Trophoblast cell (in vitro differentiated cells and primary cell): ENCODE measurements at regions not wholly inside any gene's neighbourhood (a gene's known extent, or its start where the extent isn't known, plus 50 kb on each side); places are given as distances from the start of the nearest gene placed in this dataset.

ENCODE experiments used
- DNase-seq, 2 donors: peaks; one replicate each; pipeline ENCODE4 v3.0.0-alpha.2; 2016
- H2AFZ ChIP-seq: 2 replicates; pipeline ENCODE4 v1.6.1; 2013; ENCODE audit warnings: low read length, moderate library complexity, mild to moderate bottlenecking; ENCODE audit not compliant: insufficient read depth, poor library complexity
- H2AK5ac ChIP-seq: 2 replicates; pipeline ENCODE4 v1.6.1; 2013; ENCODE audit warnings: mild to moderate bottlenecking, low read length
- H2BK120ac ChIP-seq: 2 replicates; pipeline ENCODE4 v1.6.1; 2013; ENCODE audit warnings: low read length, mild to moderate bottlenecking, moderate library complexity; ENCODE audit not compliant: insufficient read depth, poor library complexity
- H2BK12ac ChIP-seq: 2 replicates; pipeline ENCODE4 v1.6.1; 2013; ENCODE audit warnings: mild to moderate bottlenecking, low read length, moderate library complexity
- H2BK5ac ChIP-seq: 2 replicates; pipeline ENCODE4 v1.6.1; 2013; ENCODE audit warnings: low read length, low read depth, moderate library complexity, mild to moderate bottlenecking; ENCODE audit not compliant: poor library complexity
- H3K14ac ChIP-seq: 2 replicates; pipeline ENCODE4 v1.6.1; 2013; ENCODE audit warnings: mild to moderate bottlenecking, low read length
- H3K18ac ChIP-seq: 2 replicates; pipeline ENCODE4 v1.6.1; 2013; ENCODE audit warnings: mild to moderate bottlenecking, low read length
- H3K23ac ChIP-seq: 2 replicates; pipeline ENCODE4 v1.6.1; 2013; ENCODE audit warnings: low read length
- H3K27ac ChIP-seq: 2 replicates; pipeline ENCODE4 v1.5.1; 2013; ENCODE audit warnings: low read depth, mild to moderate bottlenecking, inconsistent platforms, low read length, moderate library complexity
- H3K27me3 ChIP-seq: 2 replicates; pipeline ENCODE4 v1.6.1; 2013; ENCODE audit warnings: inconsistent platforms, mild to moderate bottlenecking, low read length, moderate library complexity; ENCODE audit not compliant: insufficient read depth
- H3K36me3 ChIP-seq, 2 experiments: 1 replicate in 1 of 2; 2 replicates in 1 of 2; pipeline ENCODE4 v1.6.1; 2013; ENCODE audit warnings: low read length in 2 of 2, mild to moderate bottlenecking in 2 of 2, moderate library complexity in 1 of 2; ENCODE audit not compliant: insufficient read depth in 2 of 2, control insufficient read depth in 1 of 2
- H3K4ac ChIP-seq: 2 replicates; pipeline ENCODE4 v1.6.1; 2013; ENCODE audit warnings: low read depth, mild to moderate bottlenecking, low read length, moderate library complexity
- H3K4me1 ChIP-seq, 2 experiments: 1 replicate in 1 of 2; 2 replicates in 1 of 2; pipeline ENCODE4 v1.6.1; 2013; ENCODE audit warnings: low read length in 2 of 2, mild to moderate bottlenecking in 2 of 2, moderate library complexity in 1 of 2; ENCODE audit not compliant: insufficient read depth in 2 of 2, control insufficient read depth in 1 of 2
- H3K4me2 ChIP-seq: 2 replicates; pipeline ENCODE4 v1.6.1; 2013; ENCODE audit warnings: inconsistent platforms, mild to moderate bottlenecking, low read length, moderate library complexity
- H3K4me3 ChIP-seq: 2 replicates; pipeline ENCODE4 v1.5.1; 2013; ENCODE audit warnings: mild to moderate bottlenecking, low read depth, low read length, inconsistent platforms
- H3K79me1 ChIP-seq: one replicate; pipeline ENCODE4 v1.6.1; 2013; ENCODE audit warnings: low read length
- H3K79me2 ChIP-seq: 2 replicates; pipeline ENCODE4 v1.6.1; 2013; ENCODE audit warnings: low read length, mild to moderate bottlenecking; ENCODE audit not compliant: control insufficient read depth, insufficient read depth, poor library complexity
- H3K9ac ChIP-seq: 2 replicates; pipeline ENCODE4 v1.6.1; 2013; ENCODE audit warnings: mild to moderate bottlenecking, low read length
- H3K9me3 ChIP-seq: 2 replicates; pipeline ENCODE4 v1.6.1; 2013; ENCODE audit warnings: low read depth, mild to moderate bottlenecking, control low read depth, inconsistent platforms, low read length; ENCODE audit not compliant: insufficient read depth
- H4K12ac ChIP-seq: 2 replicates; pipeline ENCODE4 v1.6.1; 2013; ENCODE audit warnings: low read depth, mild to moderate bottlenecking, low read length, moderate library complexity
- H4K8ac ChIP-seq: 2 replicates; pipeline ENCODE4 v1.6.1; 2013; ENCODE audit warnings: low read depth, mild to moderate bottlenecking, low read length, moderate library complexity
- H4K91ac ChIP-seq: one replicate; pipeline ENCODE4 v1.6.1; 2013; ENCODE audit warnings: low read depth, mild to moderate bottlenecking, low read length, moderate library complexity
- WGBS: extraction: QIAGEN DNeasy Blood & Tissue Kit; methylation state at CpG from one replicate; pipeline ENCODE4 v1.1.7; 2013; ENCODE audit warnings: missing lambda C conversion rate; ENCODE audit not compliant: insufficient read length, insufficient coverage; ENCODE audit errors: extremely low coverage; 5-methylcytosine and 5-hydroxymethylcytosine counted together

DNA sequence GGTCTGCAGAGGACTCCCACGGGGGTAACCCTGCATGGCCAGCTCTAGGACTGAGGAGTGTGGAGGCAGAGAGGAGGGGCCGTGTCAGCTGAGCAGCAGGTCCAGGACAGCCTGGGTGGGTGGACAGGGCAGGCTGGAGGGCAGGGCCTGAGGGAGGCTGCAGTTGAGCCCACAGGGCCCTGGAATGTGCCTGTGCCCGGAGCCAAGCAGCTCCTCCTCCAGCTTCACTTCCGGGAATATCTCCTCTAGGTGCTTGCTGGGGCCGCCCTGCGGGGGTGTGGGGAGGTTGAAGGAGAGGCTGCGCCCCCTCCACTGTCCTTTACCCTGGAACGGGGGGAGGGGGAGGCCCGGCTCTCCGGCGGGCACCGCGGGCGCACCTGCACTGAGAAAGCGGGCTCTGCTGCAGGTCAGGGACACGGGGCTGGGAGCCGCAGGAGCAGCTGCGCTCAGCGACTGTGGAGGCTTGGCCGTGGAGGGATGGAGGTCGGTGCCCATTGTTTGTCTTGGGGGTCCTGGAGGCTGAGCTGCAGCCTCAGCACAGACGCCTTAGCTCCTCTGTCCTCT is 1293.2 kb downstream of the BRD1 start:
- WGBS = no CpG with 5 or more reads among the region's 22 CpGs
- Histone ChIP-seq H3K4me1 (no peaks in the 10 kb centered on the region), H3K79me1 (no peaks in the 10 kb centered on the region), H3K79me2 (no peaks in the 10 kb centered on the region), H3K36me3 (no peaks in the 10 kb centered on the region), H3K4me3 (no peak overlapping the region), H3K27ac (no peak overlapping the region), H3K14ac (no peak overlapping the region), H3K18ac (no peak overlapping the region), H2BK12ac (no peak overlapping the region), H3K9me3 (peaks cover 2% of the 10 kb centered on the region), H2BK5ac (no peak overlapping the region), H4K8ac (no peak overlapping the region), H2AK5ac (no peak overlapping the region), H3K27me3 (no peaks in the 10 kb centered on the region), H3K4me2 (no peak overlapping the region), H2BK120ac (no peak overlapping the region), H3K9ac (no peak overlapping the region), H3K23ac (no peak overlapping the region), H4K12ac (no peak overlapping the region), H2AFZ (no peak overlapping the region), H3K4ac (no peak overlapping the region), H4K91ac (no peak overlapping the region)
- DNase-seq = no peak

DNA sequence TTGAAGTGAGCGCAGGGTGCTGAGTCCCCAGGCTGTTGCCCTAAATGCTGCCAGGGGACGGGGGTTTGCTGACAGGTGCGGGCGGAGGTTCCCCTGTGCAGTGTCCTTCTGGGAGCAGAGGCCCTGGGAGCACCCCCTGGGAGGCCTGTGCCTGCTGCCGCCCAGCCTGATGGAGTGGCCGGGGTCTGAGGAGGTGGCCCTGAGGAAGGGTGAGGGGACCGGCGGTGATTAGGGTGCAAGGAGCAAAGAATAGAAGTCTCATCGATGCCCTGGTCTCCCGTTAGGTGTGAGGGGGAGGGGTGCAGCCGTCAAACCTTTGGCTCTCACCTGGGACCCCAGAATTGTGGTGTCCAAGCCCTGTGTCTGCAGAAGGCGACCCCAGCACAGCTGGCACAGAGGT is 1294.7 kb downstream of the BRD1 start:
- Histone ChIP-seq H4K91ac (no peak overlapping the region), H3K23ac (no peak overlapping the region), H3K18ac (no peak overlapping the region), H3K4ac (no peak overlapping the region), H3K4me3 (no peak overlapping the region), H2AK5ac (no peak overlapping the region), H3K4me2 (no peak overlapping the region), H3K9ac (no peak overlapping the region), H2AFZ (no peak overlapping the region), H3K4me1 (no peaks in the 10 kb centered on the region), H3K14ac (no peak overlapping the region), H2BK5ac (no peak overlapping the region), H2BK12ac (no peak overlapping the region), H4K12ac (no peak overlapping the region), H3K27me3 (no peaks in the 10 kb centered on the region), H4K8ac (no peak overlapping the region), H3K79me1 (no peaks in the 10 kb centered on the region), H3K36me3 (no peaks in the 10 kb centered on the region), H3K79me2 (no peaks in the 10 kb centered on the region), H3K27ac (no peak overlapping the region), H2BK120ac (no peak overlapping the region), H3K9me3 (peaks cover 2% of the 10 kb centered on the region)
- DNase-seq = no peak
- no CpG with 5 or more reads among the region's 12 CpGs for WGBS

GRCh38 chr22:48531761-48532435 is 1295.8 kb downstream of the BRD1 start:
- DNase-seq = no peak

DNA sequence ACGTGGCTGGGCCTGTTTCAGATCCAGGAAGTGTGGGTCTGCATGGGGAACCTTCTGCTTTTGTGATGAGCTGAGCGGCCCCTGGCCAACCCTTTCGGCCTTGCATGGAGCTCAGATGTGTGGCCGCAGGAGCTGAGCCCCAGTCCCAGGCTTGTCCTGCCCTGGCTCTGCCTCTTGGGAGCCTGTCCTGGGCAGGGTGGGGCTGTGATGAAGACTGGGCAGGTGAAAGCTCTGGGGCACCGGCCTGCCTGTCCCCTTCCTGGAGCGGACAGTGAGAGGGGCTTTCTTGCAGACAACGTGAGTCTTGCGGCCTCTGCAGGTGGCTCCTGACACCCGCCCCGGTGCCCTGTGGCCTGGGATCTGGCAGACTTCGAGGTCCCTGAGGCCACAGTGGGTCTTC is 1296.6 kb downstream of the BRD1 start:
- Histone ChIP-seq H2BK12ac (no peak overlapping the region), H3K18ac (no peak overlapping the region), H4K12ac (no peak overlapping the region), H3K79me2 (no peaks in the 10 kb centered on the region), H3K27ac (no peak overlapping the region), H2BK120ac (no peak overlapping the region), H3K4me2 (no peak overlapping the region), H3K4me1 (no peaks in the 10 kb centered on the region), H2BK5ac (no peak overlapping the region), H2AFZ (no peak overlapping the region), H3K36me3 (no peaks in the 10 kb centered on the region), H3K27me3 (no peaks in the 10 kb centered on the region), H3K79me1 (no peaks in the 10 kb centered on the region), H3K9me3 (peaks cover 2% of the 10 kb centered on the region), H3K9ac (no peak overlapping the region), H4K91ac (no peak overlapping the region), H2AK5ac (no peak overlapping the region), H3K14ac (no peak overlapping the region), H4K8ac (no peak overlapping the region), H3K23ac (no peak overlapping the region), H3K4ac (no peak overlapping the region), H3K4me3 (no peak overlapping the region)
- no CpG with 5 or more reads among the region's 11 CpGs for WGBS
- no peak for DNase-seq

More at GRCh38 chr22:48531761-48532435, 1295.8 kb downstream of the BRD1 start:
- no peak overlapping the region for H2AFZ ChIP-seq
- H2AK5ac ChIP-seq = no peak overlapping the region
- H3K9ac ChIP-seq = no peak overlapping the region
- no peak overlapping the region for H3K4me3 ChIP-seq
- H3K79me2 ChIP-seq = no peaks in the 10 kb centered on the region
- H4K91ac ChIP-seq = no peak overlapping the region
- no peak overlapping the region for H4K12ac ChIP-seq
- no peaks in the 10 kb centered on the region for H3K27me3 ChIP-seq
- no CpG with 5 or more reads among the region's 20 CpGs for WGBS
- no peak overlapping the region for H4K8ac ChIP-seq
- peaks cover 2% of the 10 kb centered on the region for H3K9me3 ChIP-seq
- H2BK12ac ChIP-seq = no peak overlapping the region
- no peak overlapping the region for H3K27ac ChIP-seq
- no peak overlapping the region for H3K4ac ChIP-seq
- H3K18ac ChIP-seq = no peak overlapping the region
- H3K14ac ChIP-seq = no peak overlapping the region
- no peaks in the 10 kb centered on the region for H3K79me1 ChIP-seq
- H3K4me1 ChIP-seq = no peaks in the 10 kb centered on the region
- no peaks in the 10 kb centered on the region for H3K36me3 ChIP-seq
- no peak overlapping the region for H3K4me2 ChIP-seq
- no peak overlapping the region for H3K23ac ChIP-seq
- H2BK5ac ChIP-seq = no peak overlapping the region
- no peak overlapping the region for H2BK120ac ChIP-seq
